NT2/D1 (cell line): ENCODE measurements at regions not wholly inside any gene's neighbourhood (a gene's known extent, or its start where the extent isn't known, plus 50 kb on each side); places are given as distances from the start of the nearest gene placed in this dataset.
"Not testable (repeated sequence)": the region's sequence is repeated elsewhere in the genome, so short reads cannot be mapped to it uniquely, and the experiment has no call there.

Experiments
- DNase-seq: peaks from one replicate; pipeline ENCODE4 v3.0.0-alpha.2; 2011; ENCODE audit warnings: low read depth, low spot score
- H3K27me3 ChIP-seq: 2 replicates; pipeline ENCODE4 v1.6.0; 2011; ENCODE audit warnings: mild to moderate bottlenecking; ENCODE audit not compliant: insufficient read length, insufficient read depth
- H3K36me3 ChIP-seq: 2 replicates; pipeline ENCODE4 v1.6.1; 2011; ENCODE audit warnings: mild to moderate bottlenecking, low read length, mixed read lengths; ENCODE audit not compliant: insufficient read depth, insufficient read length
- H3K4me1 ChIP-seq: 2 replicates; pipeline ENCODE4 v1.5.1; 2011; ENCODE audit not compliant: insufficient read depth, insufficient read length
- H3K4me3 ChIP-seq: 2 replicates; pipeline ENCODE4 v1.5.1; 2011; ENCODE audit warnings: low read depth; ENCODE audit not compliant: insufficient read length
- H3K9ac ChIP-seq: 2 replicates; pipeline ENCODE4 v1.6.0; 2011; ENCODE audit warnings: low read depth; ENCODE audit not compliant: insufficient read length
- H3K9me3 ChIP-seq: 2 replicates; pipeline ENCODE4 v1.5.1; 2011; ENCODE audit warnings: mild to moderate bottlenecking, low read length; ENCODE audit not compliant: insufficient read depth
- SUZ12 ChIP-seq: IDR thresholded peaks from 2 replicates; pipeline ENCODE4 v1.6.1; 2011; ENCODE audit not compliant: insufficient read length, insufficient read depth; ENCODE audit errors: extremely low read depth
- YY1 ChIP-seq: IDR thresholded peaks from 2 replicates; pipeline ENCODE4 v1.6.1; 2011; ENCODE audit not compliant: insufficient read length, insufficient read depth
- ZNF274 ChIP-seq: IDR thresholded peaks from 2 replicates; pipeline ENCODE4 v1.6.1; 2011; ENCODE audit warnings: mild to moderate bottlenecking, low read depth, low read length

DNA sequence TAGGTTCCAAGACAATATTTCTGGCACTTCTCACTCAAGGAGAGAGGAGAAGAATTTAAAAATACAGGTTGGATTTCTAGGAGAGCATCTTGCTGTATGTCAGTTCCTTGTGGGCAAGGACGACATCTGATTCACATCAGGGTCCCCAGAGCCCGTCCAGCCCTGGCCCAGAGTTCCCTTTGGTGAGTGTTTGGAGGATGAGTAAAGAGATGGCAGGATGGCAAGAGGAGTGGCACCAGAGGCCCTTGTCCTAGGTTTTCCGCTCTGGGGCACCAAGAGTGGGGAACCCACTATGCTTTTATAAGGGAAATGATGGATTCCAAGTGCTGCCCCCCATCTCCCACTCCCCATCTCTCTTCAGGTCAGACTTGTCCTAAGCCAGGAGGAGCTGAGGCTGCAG is 181.8 kb downstream of the TBC1D2B start:
- Histone ChIP-seq H3K9me3 (no peaks in the 10 kb centered on the region), H3K27me3 (no peaks in the 10 kb centered on the region), H3K9ac (no peak overlapping the region), H3K4me3 (no peak overlapping the region), H3K4me1 (peaks cover 4% of the 10 kb centered on the region), H3K36me3 (no peaks in the 10 kb centered on the region)
- no peak for TF ChIP-seq YY1
- TF ChIP-seq ZNF274: no peak
- TF ChIP-seq SUZ12: no peak
- no peak for DNase-seq

DNA sequence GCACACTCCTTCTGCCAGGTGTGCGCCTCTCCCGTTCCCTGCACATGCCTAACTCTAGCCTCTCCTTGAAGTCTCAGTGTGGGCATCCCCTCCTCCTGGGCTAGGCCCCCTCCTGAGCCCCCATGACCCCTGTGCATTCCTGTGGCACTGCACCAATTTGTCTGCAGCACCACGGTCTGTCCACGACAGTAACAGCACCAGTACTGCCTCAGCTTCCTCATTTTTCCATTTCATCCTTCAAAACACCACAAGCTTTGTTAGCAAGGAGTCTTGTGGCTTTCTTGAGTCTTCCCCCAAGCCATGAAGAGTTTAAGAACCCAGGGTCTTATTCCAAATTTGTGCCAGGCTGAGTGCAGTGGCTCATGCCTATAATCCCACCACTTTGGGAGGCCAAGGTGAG is 182.4 kb downstream of the TBC1D2B start:
- H3K9ac ChIP-seq, H3K4me1 ChIP-seq, DNase-seq, H3K36me3 ChIP-seq, H3K27me3 ChIP-seq, H3K4me3 ChIP-seq, H3K9me3 ChIP-seq: not testable (repeated sequence)

GRCh38 chr15:77893671-77894640 is 183.6 kb downstream of the TBC1D2B start:
- not testable (repeated sequence) for H3K4me3 ChIP-seq, H3K4me1 ChIP-seq, H3K9ac ChIP-seq, H3K36me3 ChIP-seq, H3K9me3 ChIP-seq, H3K27me3 ChIP-seq, DNase-seq

GRCh38 chr15:77893246-77893645 is 184.3 kb downstream of the TBC1D2B start:
- H3K36me3 ChIP-seq, H3K27me3 ChIP-seq, DNase-seq, H3K4me3 ChIP-seq, H3K9me3 ChIP-seq, H3K9ac ChIP-seq, H3K4me1 ChIP-seq: not testable (repeated sequence)

DNA sequence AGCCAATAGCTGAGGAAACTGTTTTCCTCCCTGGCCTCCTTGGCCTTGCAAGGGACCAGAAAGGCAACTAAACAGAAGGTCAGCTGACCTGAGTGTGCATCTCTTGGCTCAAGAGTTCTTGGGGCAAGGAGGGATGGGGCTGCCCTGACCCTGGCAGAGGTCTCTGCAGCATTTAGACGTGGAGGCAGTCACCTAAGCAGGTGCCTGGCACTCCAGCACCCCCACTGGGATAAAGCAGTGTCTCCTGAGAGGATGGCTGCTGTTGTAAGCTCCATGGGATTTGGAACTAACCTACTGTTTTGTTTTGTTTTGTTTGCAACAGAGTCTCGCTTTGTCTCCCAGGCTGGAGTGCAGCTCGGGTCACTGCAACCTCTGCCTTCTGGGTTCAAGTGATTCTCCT is 185.2 kb downstream of the TBC1D2B start:
- H3K9ac ChIP-seq: no peak overlapping the region
- H3K27me3 ChIP-seq: no peaks in the 10 kb centered on the region
- TF ChIP-seq YY1 (no peak), ZNF274 (no peak), SUZ12 (no peak)
- H3K4me3 ChIP-seq: no peak overlapping the region
- H3K36me3 ChIP-seq: no peaks in the 10 kb centered on the region
- DNase-seq: no peak
- H3K9me3 ChIP-seq: no peaks in the 10 kb centered on the region
- H3K4me1 ChIP-seq: peaks cover 9% of the 10 kb centered on the region

GRCh38 chr15:77891862-77892261 is 185.6 kb downstream of the TBC1D2B start:
- not testable (repeated sequence) for H3K4me3 ChIP-seq, DNase-seq, H3K36me3 ChIP-seq, H3K9me3 ChIP-seq, H3K4me1 ChIP-seq, H3K27me3 ChIP-seq, H3K9ac ChIP-seq

DNA sequence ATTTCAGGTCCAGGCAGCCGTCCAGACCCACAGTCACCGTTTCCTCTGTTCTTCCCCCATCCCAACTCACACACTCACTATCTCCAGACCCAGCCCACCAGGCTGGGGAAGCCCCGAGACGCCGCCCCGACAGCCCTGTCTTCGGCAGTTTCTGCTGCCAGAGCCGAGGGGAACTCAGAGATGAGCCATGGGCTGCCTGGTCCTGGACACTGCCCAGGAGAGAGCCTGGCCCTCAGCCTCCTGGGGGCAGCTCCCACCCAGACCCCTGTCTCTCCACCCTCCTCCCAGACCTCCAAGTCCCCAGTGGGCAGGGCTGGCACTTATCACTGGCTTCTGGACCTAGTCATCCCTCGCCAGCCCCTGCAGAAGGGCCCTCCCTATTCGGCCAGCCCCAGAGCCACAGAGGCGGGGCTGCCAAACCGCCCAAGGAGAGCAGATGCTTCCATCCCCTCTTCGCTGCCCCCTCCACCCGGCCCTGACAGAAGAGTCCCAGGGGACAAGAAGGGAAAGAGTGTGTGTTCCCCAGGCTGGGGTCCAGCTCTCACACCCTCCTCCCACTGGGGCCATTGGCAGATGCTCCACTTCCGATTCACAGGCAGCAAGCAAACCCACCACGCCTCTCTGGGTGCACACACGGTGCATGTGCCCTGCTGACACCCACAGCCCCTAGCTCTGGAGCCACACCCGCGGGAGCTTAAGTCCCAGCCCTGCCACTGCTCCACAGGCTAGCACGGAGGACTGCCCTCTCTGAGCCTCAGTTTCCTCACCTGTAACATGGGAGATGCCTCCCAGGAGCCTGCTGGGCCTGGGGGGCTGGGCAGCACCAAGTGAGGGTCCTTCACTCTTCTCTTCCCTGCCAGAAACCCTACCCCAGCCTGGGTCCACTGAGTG is 186.4 kb downstream of the TBC1D2B start:
- not testable (repeated sequence) for H3K27me3 ChIP-seq, H3K9ac ChIP-seq, H3K9me3 ChIP-seq, H3K4me1 ChIP-seq, H3K36me3 ChIP-seq, H3K4me3 ChIP-seq, DNase-seq

GRCh38 chr15:77889828-77890725 is 187.4 kb downstream of the TBC1D2B start:
- H3K9ac ChIP-seq, H3K36me3 ChIP-seq, H3K9me3 ChIP-seq, H3K27me3 ChIP-seq, H3K4me3 ChIP-seq, DNase-seq: not testable (repeated sequence)
- peaks cover 15% of the 10 kb centered on the region for H3K4me1 ChIP-seq
